ENCODE measurements at regions not wholly inside any gene's neighbourhood (a gene's known extent, or its start where the extent isn't known, plus 50 kb on each side); places are given as distances from the start of the nearest gene placed in this dataset.

GRCh38 chr18:65018184-65018583, 732.6 kb upstream of the CDH7 start:
- H3K4me3 ChIP-seq (IDR thresholded peaks at IDR 0.05; ENCODE audit: insufficient read depth, low read depth, low read length) = no peak overlapping the region
- no peaks in the 10 kb centered on the region for H3K27me3 ChIP-seq (ENCODE audit: insufficient read depth, low read depth)
- H2AFZ ChIP-seq (ENCODE audit: low read depth) = no peak overlapping the region
- no peak for TF ChIP-seq CTCF (conservative IDR thresholded peaks at IDR 0.05; ENCODE audit: low read depth, low read length)
- H3K9ac ChIP-seq = no peak overlapping the region
- H3K36me3 ChIP-seq (ENCODE audit: insufficient read depth) = no peaks in the 10 kb centered on the region
- no peaks in the 10 kb centered on the region for H4K20me1 ChIP-seq (ENCODE audit: insufficient read depth)
- no peaks in the 10 kb centered on the region for H3K79me2 ChIP-seq (ENCODE audit: insufficient read depth, low read depth)
- H3K4me1 ChIP-seq (ENCODE audit: low read depth, poor library complexity, severe bottlenecking) = no peaks in the 10 kb centered on the region
- no peak overlapping the region for H3K27ac ChIP-seq
- no peak overlapping the region for H3K4me2 ChIP-seq

GRCh38 chr18:65017372-65017760, 733.4 kb upstream of the CDH7 start:
- TF ChIP-seq CTCF (conservative IDR thresholded peaks at IDR 0.05; ENCODE audit: low read depth, low read length) = no peak
- Histone ChIP-seq H3K36me3 (ENCODE audit: insufficient read depth) (no peaks in the 10 kb centered on the region), H3K79me2 (ENCODE audit: insufficient read depth, low read depth) (no peaks in the 10 kb centered on the region), H3K4me3 (IDR thresholded peaks at IDR 0.05; ENCODE audit: insufficient read depth, low read depth, low read length) (no peak overlapping the region), H2AFZ (ENCODE audit: low read depth) (no peak overlapping the region), H3K27me3 (ENCODE audit: insufficient read depth, low read depth) (no peaks in the 10 kb centered on the region), H3K27ac (no peak overlapping the region), H4K20me1 (ENCODE audit: insufficient read depth) (no peaks in the 10 kb centered on the region), H3K9ac (no peak overlapping the region), H3K4me2 (no peak overlapping the region), H3K4me1 (ENCODE audit: low read depth, poor library complexity, severe bottlenecking) (no peaks in the 10 kb centered on the region)

GRCh38 chr18:65016631-65017371, 734.0 kb upstream of the CDH7 start:
- Histone ChIP-seq H3K4me2 (no peak overlapping the region), H3K36me3 (ENCODE audit: insufficient read depth) (no peaks in the 10 kb centered on the region), H3K79me2 (ENCODE audit: insufficient read depth, low read depth) (no peaks in the 10 kb centered on the region), H3K9ac (no peak overlapping the region), H3K27ac (no peak overlapping the region), H4K20me1 (ENCODE audit: insufficient read depth) (no peaks in the 10 kb centered on the region), H3K4me3 (IDR thresholded peaks at IDR 0.05; ENCODE audit: insufficient read depth, low read depth, low read length) (no peak overlapping the region), H3K4me1 (ENCODE audit: low read depth, poor library complexity, severe bottlenecking) (no peaks in the 10 kb centered on the region), H2AFZ (ENCODE audit: low read depth) (no peak overlapping the region), H3K27me3 (ENCODE audit: insufficient read depth, low read depth) (no peaks in the 10 kb centered on the region)
- TF ChIP-seq CTCF (conservative IDR thresholded peaks at IDR 0.05; ENCODE audit: low read depth, low read length) = no peak

- H3K27ac ChIP-seq = peak overlapping the region; percentile 77
- H3K9ac ChIP-seq = peak overlapping the region; percentile 68
- H3K36me3 ChIP-seq (ENCODE audit: insufficient read depth) = no peaks in the 10 kb centered on the region
- H4K20me1 ChIP-seq (ENCODE audit: insufficient read depth) = no peaks in the 10 kb centered on the region
- peak overlapping the region; percentile 71 for H3K4me2 ChIP-seq
- H3K27me3 ChIP-seq (ENCODE audit: insufficient read depth, low read depth) = no peaks in the 10 kb centered on the region
- peaks cover 9% of the 10 kb centered on the region for H3K4me1 ChIP-seq (ENCODE audit: low read depth, poor library complexity, severe bottlenecking)
- TF ChIP-seq CTCF (conservative IDR thresholded peaks at IDR 0.05; ENCODE audit: low read depth, low read length) = no peak
- H3K79me2 ChIP-seq (ENCODE audit: insufficient read depth, low read depth) = no peaks in the 10 kb centered on the region
- peak overlapping the region; percentile 84 for H2AFZ ChIP-seq (ENCODE audit: low read depth)
- H3K4me3 ChIP-seq (IDR thresholded peaks at IDR 0.05; ENCODE audit: insufficient read depth, low read depth, low read length) = peak overlapping the region; percentile 32
These were observed 756.4 kb upstream of the CDH7 start for GRCh38 chr18:64994370-64994769.

Data from KMS-11 (cell line).